H9 (cell line): ENCODE measurements at regions not wholly inside any gene's neighbourhood (a gene's known extent, or its start where the extent isn't known, plus 50 kb on each side); places are given as distances from the start of the nearest gene placed in this dataset.

Experiments
- DNase-seq: peaks from one replicate; pipeline ENCODE4 v3.0.0-alpha.2; 2017
- H2AFZ ChIP-seq: one replicate; pipeline ENCODE4 v1.6.1; 2013; ENCODE audit warnings: mild to moderate bottlenecking, low read length, control low read depth, moderate library complexity
- H2AK5ac ChIP-seq: 2 replicates; pipeline ENCODE4 v1.6.1; 2013; ENCODE audit warnings: low read length, control low read depth, mixed read lengths; ENCODE audit not compliant: insufficient read length
- H2BK120ac ChIP-seq: one replicate; pipeline ENCODE4 v1.6.1; 2013; ENCODE audit warnings: low read depth, mild to moderate bottlenecking, low read length, control low read depth, inconsistent platforms; ENCODE audit not compliant: poor library complexity, severe bottlenecking
- H2BK12ac ChIP-seq: 2 replicates; pipeline ENCODE4 v1.6.1; 2013; ENCODE audit warnings: low read length, control low read depth, mixed read lengths, low read depth; ENCODE audit not compliant: insufficient read length
- H2BK15ac ChIP-seq: 2 replicates; pipeline ENCODE4 v1.6.1; 2013; ENCODE audit warnings: low read depth, low read length, control low read depth
- H2BK20ac ChIP-seq: one replicate; pipeline ENCODE4 v1.6.1; 2013; ENCODE audit warnings: low read depth, mild to moderate bottlenecking, low read length, control low read depth, inconsistent platforms; ENCODE audit not compliant: poor library complexity, severe bottlenecking
- H2BK5ac ChIP-seq: 2 replicates; pipeline ENCODE4 v1.6.1; 2013; ENCODE audit warnings: low read length, control low read depth, mixed read lengths; ENCODE audit not compliant: insufficient read length
- H3K14ac ChIP-seq: 2 replicates; pipeline ENCODE4 v1.6.1; 2013; ENCODE audit warnings: low read length, control low read depth; ENCODE audit not compliant: insufficient read depth
- H3K18ac ChIP-seq: 2 replicates; pipeline ENCODE4 v1.6.1; 2013; ENCODE audit warnings: low read depth, mild to moderate bottlenecking, mixed read lengths, low read length, control low read depth; ENCODE audit not compliant: insufficient read length
- H3K23ac ChIP-seq: 2 replicates; pipeline ENCODE4 v1.6.1; 2013; ENCODE audit warnings: low read length, control low read depth, mixed read lengths, low read depth; ENCODE audit not compliant: insufficient read length
- H3K23me2 ChIP-seq: 2 replicates; pipeline ENCODE4 v1.6.1; 2013; ENCODE audit warnings: low read depth, mild to moderate bottlenecking, mixed read lengths, low read length, control low read depth; ENCODE audit not compliant: insufficient read length, poor library complexity, severe bottlenecking
- H3K27ac ChIP-seq: 2 replicates; pipeline ENCODE4 v1.5.1; 2013; ENCODE audit warnings: low read length, control low read depth, mixed read lengths, low read depth; ENCODE audit not compliant: insufficient read length
- H3K27me3 ChIP-seq: 2 replicates; pipeline ENCODE4 v1.6.1; 2013; ENCODE audit warnings: low read length, control low read depth, inconsistent platforms; ENCODE audit not compliant: insufficient read depth
- H3K4ac ChIP-seq: 2 replicates; pipeline ENCODE4 v1.6.1; 2013; ENCODE audit warnings: low read depth, mild to moderate bottlenecking, control low read depth, inconsistent platforms, low read length, moderate library complexity
- H3K4me1 ChIP-seq: 2 replicates; pipeline ENCODE4 v1.6.1; 2013; ENCODE audit warnings: low read length, control low read depth, inconsistent platforms; ENCODE audit not compliant: insufficient read depth
- H3K4me2 ChIP-seq: 2 replicates; pipeline ENCODE4 v1.6.1; 2013; ENCODE audit warnings: low read length, control low read depth, mixed read lengths; ENCODE audit not compliant: insufficient read length, insufficient read depth
- H3K56ac ChIP-seq: 2 replicates; pipeline ENCODE4 v1.6.1; 2013; ENCODE audit warnings: low read depth, mild to moderate bottlenecking, mixed read lengths, low read length, control low read depth; ENCODE audit not compliant: insufficient read length
- H3K79me1 ChIP-seq: 2 replicates; pipeline ENCODE4 v1.6.1; 2013; ENCODE audit warnings: low read depth, mild to moderate bottlenecking, moderate library complexity, low read length, control low read depth, inconsistent platforms; ENCODE audit not compliant: insufficient read depth, poor library complexity, severe bottlenecking
- H3K79me2 ChIP-seq: 2 replicates; pipeline ENCODE4 v1.6.1; 2013; ENCODE audit warnings: low read length, control low read depth, inconsistent platforms; ENCODE audit not compliant: insufficient read depth
- H3K9ac ChIP-seq: 2 replicates; pipeline ENCODE4 v1.6.1; 2013; ENCODE audit warnings: low read length, control low read depth, mixed read lengths; ENCODE audit not compliant: insufficient read length; ENCODE audit errors: extremely low read depth
- H3K9me3 ChIP-seq: one replicate; pipeline ENCODE4 v1.6.1; 2013; ENCODE audit warnings: low read depth, low read length, inconsistent platforms; ENCODE audit not compliant: control insufficient read depth
- H3T11ph ChIP-seq: one replicate; pipeline ENCODE4 v1.6.1; 2013; ENCODE audit warnings: mild to moderate bottlenecking, low read length, control low read depth, inconsistent platforms
- H4K20me1 ChIP-seq: one replicate; pipeline ENCODE4 v1.6.1; 2013; ENCODE audit not compliant: control insufficient read depth, insufficient read length, insufficient read depth
- H4K5ac ChIP-seq: 2 replicates; pipeline ENCODE4 v1.6.1; 2013; ENCODE audit warnings: low read depth, mild to moderate bottlenecking, mixed read lengths, low read length, control low read depth; ENCODE audit not compliant: insufficient read length
- H4K8ac ChIP-seq: replicated peaks from 2 replicates; pipeline ENCODE4 v1.6.1; 2013; ENCODE audit warnings: low read length, control low read depth, mixed read lengths, low read depth; ENCODE audit not compliant: insufficient read length
- H4K91ac ChIP-seq: 2 replicates; pipeline ENCODE4 v1.6.1; 2013; ENCODE audit warnings: low read depth, mild to moderate bottlenecking, moderate library complexity, mixed read lengths, low read length, control low read depth; ENCODE audit not compliant: insufficient read length
- H3K27ac Mint-ChIP-seq, 3 experiments: 2 replicates in 2 of 3; 3 replicates in 1 of 3; pipeline ENCODE4 v1.8.0; 2020 to 2021; ENCODE audit warnings: mixed read lengths in 3 of 3, mild to moderate bottlenecking in 1 of 3, moderate library complexity in 1 of 3
- H3K27me3 Mint-ChIP-seq: 2 replicates; pipeline ENCODE4 v1.8.0; 2021; ENCODE audit warnings: low read depth, mild to moderate bottlenecking, moderate library complexity, mixed read lengths
- H3K36me3 Mint-ChIP-seq, 3 experiments: 2 replicates in 2 of 3; 3 replicates in 1 of 3; pipeline ENCODE4 v1.8.0; 2020 to 2021; ENCODE audit warnings: low read depth in 3 of 3, mixed read lengths in 3 of 3; ENCODE audit not compliant: insufficient read depth in 1 of 3
- H3K4me1 Mint-ChIP-seq, 2 experiments: 2 replicates each; pipeline ENCODE4 v1.8.0; 2020; ENCODE audit warnings: mixed read lengths in 2 of 2
- H3K4me3 Mint-ChIP-seq, 2 experiments: 2 replicates in 1 of 2; 3 replicates in 1 of 2; pipeline ENCODE4 v1.8.0; 2020 to 2021; ENCODE audit warnings: mild to moderate bottlenecking in 2 of 2, mixed read lengths in 2 of 2, moderate library complexity in 1 of 2
- H3K9me3 Mint-ChIP-seq, 2 experiments: 2 replicates in 1 of 2; 3 replicates in 1 of 2; pipeline ENCODE4 v1.8.0; 2020; ENCODE audit warnings: mild to moderate bottlenecking in 2 of 2, mixed read lengths in 2 of 2, moderate library complexity in 1 of 2
- CTCF ChIP-seq: fragments of 200-600 bp; sonication (generic); conservative IDR thresholded peaks from 3 replicates; pipeline ENCODE4 v1.8.0; 2021; ENCODE audit warnings: antibody characterized with exemption, mild to moderate bottlenecking
- WGBS: extraction: QIAGEN DNeasy Blood & Tissue Kit; methylation state at CpG from one replicate; pipeline ENCODE4 v1.1.7; 2013; ENCODE audit warnings: missing lambda C conversion rate, low lambda C conversion rate, mixed read lengths; ENCODE audit not compliant: insufficient read length; ENCODE audit errors: extremely low coverage; 5-methylcytosine and 5-hydroxymethylcytosine counted together

GRCh38 chr10:47241256-47241655 is 58.7 kb upstream of the GDF10 start:
- no peak overlapping the region for H3K27ac ChIP-seq
- H3K18ac ChIP-seq = no peak overlapping the region
- H4K91ac ChIP-seq = no peak overlapping the region
- peak; percentile 31; the same call in 2 of the 3 replicates for TF ChIP-seq CTCF
- Mint-ChIP-seq H3K27ac (no peak overlapping the region), H3K4me1 (peaks cover 7 to 13% of the 10 kb centered on the region in 2 experiments), H3K4me3 (no peak overlapping the region), H3K27me3 (peaks cover 2% of the 10 kb centered on the region; the same call in 1 of the 2 replicates), H3K36me3 (no peaks in the 10 kb centered on the region), H3K9me3 (no peaks in the 10 kb centered on the region)
- no peak overlapping the region for H3K9ac ChIP-seq
- H4K8ac ChIP-seq = no peak overlapping the region
- no peak overlapping the region for H3K4ac ChIP-seq
- WGBS = no CpG with 5 or more reads among the region's 2 CpGs
- no peaks in the 10 kb centered on the region for H3K4me1 ChIP-seq
- no peaks in the 10 kb centered on the region for H3K79me2 ChIP-seq
- no peak overlapping the region for H2BK15ac ChIP-seq
- H2BK120ac ChIP-seq = no peak overlapping the region
- no peak overlapping the region for H2BK20ac ChIP-seq
- no peak overlapping the region for H4K5ac ChIP-seq
- H3K79me1 ChIP-seq = no peaks in the 10 kb centered on the region
- no peak overlapping the region for H2AFZ ChIP-seq
- no peak overlapping the region for H2AK5ac ChIP-seq
- no peaks in the 10 kb centered on the region for H3K9me3 ChIP-seq
- no peak overlapping the region for H3K4me2 ChIP-seq
- no peak overlapping the region for H3K56ac ChIP-seq
- H3K14ac ChIP-seq = no peak overlapping the region
- peaks cover 2% of the 10 kb centered on the region for H4K20me1 ChIP-seq
- H3K23me2 ChIP-seq = no peaks in the 10 kb centered on the region
- DNase-seq = peak; percentile 25
- H3K27me3 ChIP-seq = no peaks in the 10 kb centered on the region
- no peak overlapping the region for H2BK12ac ChIP-seq
- no peak overlapping the region for H2BK5ac ChIP-seq
- no peak overlapping the region for H3K23ac ChIP-seq
- H3T11ph ChIP-seq = no peak overlapping the region
